Sigmoid colon (tissue), 6 donors: ENCODE measurements at regions not wholly inside any gene's neighbourhood (a gene's known extent, or its start where the extent isn't known, plus 50 kb on each side); places are given as distances from the start of the nearest gene placed in this dataset.
"Not testable (repeated sequence)": the region's sequence is repeated elsewhere in the genome, so short reads cannot be mapped to it uniquely, and the experiment has no call there.

Source experiments
- DNase-seq: peaks from one replicate; pipeline ENCODE4 v3.0.0-alpha.2; 2019
- H3K27ac ChIP-seq, 4 donors: fragments of 200-600 bp; sonication (generic); one replicate each; pipeline ENCODE4 v1.5.1; 2016 to 2019; ENCODE audit warnings: mild to moderate bottlenecking in 1 of 4
- H3K27me3 ChIP-seq, 3 donors: fragments of 200-600 bp; sonication (generic); one replicate each; pipeline ENCODE4 v1.5.1; 2019; ENCODE audit warnings: mild to moderate bottlenecking in 1 of 3
- H3K36me3 ChIP-seq, 4 donors: fragments of 200-600 bp; sonication (generic); one replicate each; pipeline ENCODE4 v1.5.1; 2016 to 2019
- H3K4me1 ChIP-seq, 4 donors: fragments of 200-600 bp; sonication (generic); one replicate each; pipeline ENCODE4 v1.5.1; 2017 to 2019
- H3K4me3 ChIP-seq, 4 donors: fragments of 200-600 bp; sonication (generic); one replicate each; pipeline ENCODE4 v1.5.1; 2017 to 2019; ENCODE audit warnings: mild to moderate bottlenecking in 2 of 4, moderate library complexity in 1 of 4
- H3K9me3 ChIP-seq, 4 donors: fragments of 200-600 bp in 3 of 4; sonication (generic) in 3 of 4; one replicate each; pipeline versions ENCODE4 v1.5.1 to v1.6.1; 2013 to 2019
- CTCF ChIP-seq, 4 experiments: fragments of 450-650 bp in 3 of 4; fragments of 200-600 bp in 1 of 4; IDR thresholded peaks; one replicate each; pipeline ENCODE4 v1.5.1; 2016 to 2019; ENCODE audit warnings: antibody characterized with exemption in 4 of 4, mild to moderate bottlenecking in 3 of 4, moderate library complexity in 2 of 4
- EP300 ChIP-seq, 4 donors: sonication (generic); formaldehyde crosslinking; IDR thresholded peaks; one replicate each; pipeline ENCODE4 v1.6.1; 2017; ENCODE audit warnings: antibody characterized with exemption in 4 of 4
- POLR2A ChIP-seq, 2 donors: fragments of 450-650 bp; IDR thresholded peaks; one replicate each; pipeline ENCODE4 v1.6.1; 2016; ENCODE audit warnings: antibody characterized with exemption in 2 of 2, mild to moderate bottlenecking in 2 of 2, moderate library complexity in 2 of 2
- POLR2AphosphoS5 ChIP-seq, 4 donors: sonication (generic); formaldehyde crosslinking; IDR thresholded peaks; one replicate each; pipeline ENCODE4 v1.6.1; 2017; ENCODE audit warnings: antibody characterized with exemption in 4 of 4
- WGBS, 2 donors: extraction: QIAGEN DNeasy Blood & Tissue Kit; methylation state at CpG; one replicate each; pipeline ENCODE4 v1.1.7; 2013; 5-methylcytosine and 5-hydroxymethylcytosine counted together
- intact Hi-C: fragments of 100-400 bp; cut with DNase I; formaldehyde crosslinking; loops from one replicate; pipeline ENCODE4 v1.15.1; 2023
- donor health status: healthy with polysubstance abuse.
- donor health status: healthy.

GRCh38 chr6:91193446-91193845 lies 606.6 kb upstream of the MAP3K7 start:
- H3K27me3 ChIP-seq: no peaks in the 10 kb centered on the region
- H3K27ac ChIP-seq: no peak overlapping the region
- H3K4me3 ChIP-seq: no peak overlapping the region
- TF ChIP-seq POLR2A (IDR thresholded peaks at IDR 0.05) (no peak), CTCF (IDR thresholded peaks at IDR 0.05) (no peak), POLR2AphosphoS5 (IDR thresholded peaks at IDR 0.05) (no peak), EP300 (IDR thresholded peaks at IDR 0.05) (no peak)
- DNase-seq: no peak
- no peaks in the 10 kb centered on the region for H3K36me3 ChIP-seq
- no peaks in the 10 kb centered on the region for H3K9me3 ChIP-seq
- intact Hi-C loops: no loop called here
- no peaks in the 10 kb centered on the region for H3K4me1 ChIP-seq

DNA sequence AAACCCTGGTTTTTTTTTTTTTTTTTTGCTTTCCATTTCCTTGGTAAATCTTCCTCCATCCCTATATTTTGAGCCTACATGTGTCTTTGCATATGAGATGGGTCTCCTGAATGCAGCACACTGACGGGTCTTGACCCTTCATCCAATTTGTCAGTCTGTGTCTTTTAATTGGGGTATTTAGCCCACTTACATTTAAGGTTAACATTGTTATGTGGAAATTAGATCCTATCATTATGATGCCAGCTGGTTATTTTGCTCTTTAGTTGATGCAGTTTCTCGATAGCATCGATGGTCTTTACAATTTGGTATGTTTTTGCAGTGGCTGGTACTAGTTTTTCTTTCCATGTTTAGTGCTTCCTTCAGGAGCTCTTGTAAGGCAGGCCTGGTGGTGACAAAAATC lies 603.2 kb upstream of the MAP3K7 start:
- H3K36me3 ChIP-seq, H3K4me3 ChIP-seq, H3K27ac ChIP-seq, H3K27me3 ChIP-seq, H3K9me3 ChIP-seq, H3K4me1 ChIP-seq, intact Hi-C loops, DNase-seq: not testable (repeated sequence)
- WGBS, 2 donors: 88% methylated on average over 3 of the region's 3 CpGs

- Histone ChIP-seq H3K4me1 (no peaks in the 10 kb centered on the region), H3K4me3 (no peak overlapping the region), H3K9me3 (no peaks in the 10 kb centered on the region), H3K27ac (no peak overlapping the region), H3K36me3 (no peaks in the 10 kb centered on the region), H3K27me3 (no peaks in the 10 kb centered on the region)
- no peak for DNase-seq
- intact Hi-C loops: no loop called here
- TF ChIP-seq CTCF (IDR thresholded peaks at IDR 0.05): no peak
- TF ChIP-seq EP300 (IDR thresholded peaks at IDR 0.05): no peak
- TF ChIP-seq POLR2A (IDR thresholded peaks at IDR 0.05): no peak
- TF ChIP-seq POLR2AphosphoS5 (IDR thresholded peaks at IDR 0.05): no peak
- 77 to 86% methylated on average over 4 of the region's 4 CpGs for WGBS, 2 donors
These were observed 598.2 kb upstream of the MAP3K7 start for GRCh38 chr6:91185072-91185471.

DNA sequence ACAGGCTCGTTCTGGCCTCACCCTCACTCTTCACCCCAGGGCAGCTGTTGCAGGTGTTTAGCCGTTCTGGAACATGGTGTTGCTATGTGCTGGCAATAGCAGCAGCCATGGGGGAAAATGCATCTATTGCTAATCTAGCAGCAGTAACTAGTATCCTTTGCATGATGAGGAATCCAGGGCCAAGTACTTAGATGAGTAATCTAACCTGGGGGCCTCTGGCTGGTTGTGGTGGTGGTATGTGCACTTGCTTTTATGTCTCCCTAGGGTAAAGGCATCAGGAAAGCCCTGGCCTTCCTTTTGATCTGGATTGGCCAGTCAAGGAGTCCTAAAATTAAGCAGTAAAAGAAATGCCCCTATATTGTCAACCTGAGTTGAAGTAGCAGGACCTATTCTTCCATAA lies 594.5 kb upstream of the MAP3K7 start:
- H3K36me3 ChIP-seq: no peaks in the 10 kb centered on the region
- H3K27ac ChIP-seq: no peak overlapping the region
- H3K9me3 ChIP-seq: no peaks in the 10 kb centered on the region
- H3K27me3 ChIP-seq: no peaks in the 10 kb centered on the region
- intact Hi-C loops: no loop called here
- TF ChIP-seq POLR2AphosphoS5 (IDR thresholded peaks at IDR 0.05) (no peak), EP300 (IDR thresholded peaks at IDR 0.05) (no peak), CTCF (IDR thresholded peaks at IDR 0.05) (no peak), POLR2A (IDR thresholded peaks at IDR 0.05) (no peak)
- H3K4me3 ChIP-seq: no peak overlapping the region
- no peaks in the 10 kb centered on the region for H3K4me1 ChIP-seq
- 65 to 74% methylated on average over 2 of the region's 2 CpGs for WGBS, 2 donors
- DNase-seq: no peak

DNA sequence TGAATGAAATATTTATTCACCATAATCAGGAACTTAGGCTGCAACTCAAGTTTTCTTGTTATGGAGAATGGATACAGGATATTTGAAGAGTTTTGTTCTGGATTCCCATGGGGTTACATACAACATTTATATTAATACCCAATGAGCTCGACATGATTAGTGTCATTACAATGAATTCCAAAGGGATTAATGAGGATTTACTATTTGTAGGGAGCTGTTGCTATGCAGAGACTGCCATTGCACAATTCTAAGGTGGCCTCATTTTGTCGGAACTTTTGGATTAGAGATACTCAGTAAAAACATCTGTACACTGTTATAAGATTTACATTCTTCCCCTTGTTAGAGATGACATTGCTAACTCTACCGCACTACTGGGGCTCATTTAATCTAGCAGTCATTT lies 586.8 kb upstream of the MAP3K7 start:
- no peak for TF ChIP-seq POLR2AphosphoS5 (IDR thresholded peaks at IDR 0.05)
- no peak for TF ChIP-seq POLR2A (IDR thresholded peaks at IDR 0.05)
- TF ChIP-seq EP300 (IDR thresholded peaks at IDR 0.05): no peak
- TF ChIP-seq CTCF (IDR thresholded peaks at IDR 0.05): no peak
- Histone ChIP-seq H3K27me3 (no peaks in the 10 kb centered on the region), H3K4me3 (no peak overlapping the region), H3K9me3 (no peaks in the 10 kb centered on the region), H3K4me1 (no peaks in the 10 kb centered on the region), H3K27ac (no peak overlapping the region), H3K36me3 (no peaks in the 10 kb centered on the region)
- DNase-seq: no peak
- 68 to 73% methylated on average over 3 of the region's 3 CpGs for WGBS, 2 donors
- intact Hi-C loops: no loop called here
